ENCODE measurements at regions not wholly inside any gene's neighbourhood (a gene's known extent, or its start where the extent isn't known, plus 50 kb on each side); places are given as distances from the start of the nearest gene placed in this dataset.
"Not testable (repeated sequence)": the region's sequence is repeated elsewhere in the genome, so short reads cannot be mapped to it uniquely, and the experiment has no call there.

GRCh38 chr15:84421513-84422181 lies 179.2 kb upstream of the ZSCAN2 start:
- ATAC-seq = not testable (repeated sequence)

GRCh38 chr15:84425327-84425726 lies 175.5 kb upstream of the ZSCAN2 start:
- ATAC-seq = not testable (repeated sequence)

GRCh38 chr15:84473305-84473877 lies 127.4 kb upstream of the ZSCAN2 start:
- not testable (repeated sequence) for ATAC-seq

- not testable (repeated sequence) for ATAC-seq
Observed at GRCh38 chr15:84476364-84477033, 124.3 kb upstream of the ZSCAN2 start.

- peak; percentile 86 to 92 for ATAC-seq
Observed at GRCh38 chr15:84477550-84477949, 123.3 kb upstream of the ZSCAN2 start.

- not testable (repeated sequence) for ATAC-seq
Observed at GRCh38 chr15:84480174-84480681, 120.6 kb upstream of the ZSCAN2 start.

- ATAC-seq = not testable (repeated sequence)
Observed at GRCh38 chr15:84483859-84484258, 117.0 kb upstream of the ZSCAN2 start.

GRCh38 chr15:84500165-84500889 lies 100.5 kb upstream of the ZSCAN2 start:
- ATAC-seq = not testable (repeated sequence)

- ATAC-seq = not testable (repeated sequence)
Observed at GRCh38 chr15:84503101-84503500, 97.7 kb upstream of the ZSCAN2 start.

GRCh38 chr15:84505552-84505951 lies 95.3 kb upstream of the ZSCAN2 start:
- not testable (repeated sequence) for ATAC-seq

- not testable (repeated sequence) for ATAC-seq
Observed at GRCh38 chr15:84512324-84512723, 88.5 kb upstream of the ZSCAN2 start.

- ATAC-seq = not testable (repeated sequence)
Observed at GRCh38 chr15:84516773-84517172, 84.0 kb upstream of the ZSCAN2 start.

- peak; percentile 88 to 94 for ATAC-seq
Observed at GRCh38 chr15:84525491-84526344, 75.1 kb upstream of the ZSCAN2 start.

- ATAC-seq = not testable (repeated sequence)
Observed at GRCh38 chr15:84530751-84531150, 70.1 kb upstream of the ZSCAN2 start.

GRCh38 chr15:84531223-84531622 lies 69.6 kb upstream of the ZSCAN2 start:
- ATAC-seq = not testable (repeated sequence)

- not testable (repeated sequence) for ATAC-seq
Observed at GRCh38 chr15:84531709-84532367, 69.0 kb upstream of the ZSCAN2 start.

- ATAC-seq = not testable (repeated sequence)
Observed at GRCh38 chr15:84533705-84534104, 67.1 kb upstream of the ZSCAN2 start.

- not testable (repeated sequence) for ATAC-seq
Observed at GRCh38 chr15:84534561-84535235, 66.1 kb upstream of the ZSCAN2 start.

- ATAC-seq = not testable (repeated sequence)
Observed at GRCh38 chr15:84536181-84536580, 64.6 kb upstream of the ZSCAN2 start.

- ATAC-seq = not testable (repeated sequence)
Observed at GRCh38 chr15:84544586-84544985, 56.2 kb upstream of the ZSCAN2 start.

- ATAC-seq = not testable (repeated sequence)
Observed at GRCh38 chr15:84547150-84547549, 53.7 kb upstream of the ZSCAN2 start.
